ENCODE measurements at regions not wholly inside any gene's neighbourhood (a gene's known extent, or its start where the extent isn't known, plus 50 kb on each side); places are given as distances from the start of the nearest gene placed in this dataset.
"Not testable (repeated sequence)": the region's sequence is repeated elsewhere in the genome, so short reads cannot be mapped to it uniquely, and the experiment has no call there.

DNA sequence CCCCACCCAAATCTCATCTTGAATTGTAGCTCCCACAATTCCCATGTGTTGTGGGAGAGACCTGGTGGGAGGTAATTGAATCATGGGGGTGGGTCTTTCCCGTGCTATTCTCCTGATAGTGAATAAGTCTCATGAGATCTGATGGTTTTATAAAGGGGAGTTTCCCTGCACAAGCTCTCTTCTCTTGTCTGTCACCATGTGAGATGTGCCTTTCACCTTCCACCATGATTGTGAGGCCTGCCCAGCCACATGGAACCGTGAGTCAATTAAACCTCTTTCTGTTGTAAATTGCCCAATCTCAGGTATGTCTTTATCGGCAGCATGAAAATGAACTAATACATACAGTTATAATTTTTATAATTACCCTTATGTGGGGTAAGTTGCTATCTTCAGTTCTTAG, 952.3 kb upstream of the PCDH20 start:
- DNase-seq, result not testable (repeated sequence)

DNA sequence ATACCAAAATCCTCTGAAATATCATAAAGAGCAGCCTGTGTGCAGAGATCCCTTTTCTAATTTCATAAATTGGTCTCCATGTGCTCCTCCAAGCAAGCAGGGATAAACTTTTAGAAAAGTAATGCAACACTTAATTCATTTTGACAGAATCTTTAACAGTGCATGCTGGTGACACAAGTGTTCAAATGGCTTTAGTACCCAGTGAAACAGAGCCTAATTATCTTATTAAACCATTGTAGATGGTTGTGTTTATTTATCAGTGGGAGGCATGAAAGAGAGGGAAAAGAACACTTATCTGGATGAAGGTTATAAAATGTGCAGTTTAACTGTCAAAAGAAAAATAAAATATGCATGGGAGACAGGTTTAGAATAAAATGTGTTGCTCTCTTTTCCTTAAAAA, 945.0 kb upstream of the PCDH20 start:
- no peak for DNase-seq

DNA sequence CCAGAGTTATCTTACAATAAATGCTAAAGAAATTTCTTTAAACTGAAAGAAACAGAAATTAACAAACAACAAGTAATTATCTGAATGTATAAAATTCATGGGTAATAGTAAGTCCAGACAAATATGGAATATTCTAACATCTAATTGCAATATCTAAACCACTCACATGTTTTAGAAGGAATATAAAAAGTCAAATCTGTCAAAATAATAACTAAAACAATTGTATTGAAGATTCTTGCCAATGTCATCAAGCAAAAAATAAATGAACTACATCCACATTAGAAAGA, 942.9 kb upstream of the PCDH20 start:
- DNase-seq, result no peak

DNA sequence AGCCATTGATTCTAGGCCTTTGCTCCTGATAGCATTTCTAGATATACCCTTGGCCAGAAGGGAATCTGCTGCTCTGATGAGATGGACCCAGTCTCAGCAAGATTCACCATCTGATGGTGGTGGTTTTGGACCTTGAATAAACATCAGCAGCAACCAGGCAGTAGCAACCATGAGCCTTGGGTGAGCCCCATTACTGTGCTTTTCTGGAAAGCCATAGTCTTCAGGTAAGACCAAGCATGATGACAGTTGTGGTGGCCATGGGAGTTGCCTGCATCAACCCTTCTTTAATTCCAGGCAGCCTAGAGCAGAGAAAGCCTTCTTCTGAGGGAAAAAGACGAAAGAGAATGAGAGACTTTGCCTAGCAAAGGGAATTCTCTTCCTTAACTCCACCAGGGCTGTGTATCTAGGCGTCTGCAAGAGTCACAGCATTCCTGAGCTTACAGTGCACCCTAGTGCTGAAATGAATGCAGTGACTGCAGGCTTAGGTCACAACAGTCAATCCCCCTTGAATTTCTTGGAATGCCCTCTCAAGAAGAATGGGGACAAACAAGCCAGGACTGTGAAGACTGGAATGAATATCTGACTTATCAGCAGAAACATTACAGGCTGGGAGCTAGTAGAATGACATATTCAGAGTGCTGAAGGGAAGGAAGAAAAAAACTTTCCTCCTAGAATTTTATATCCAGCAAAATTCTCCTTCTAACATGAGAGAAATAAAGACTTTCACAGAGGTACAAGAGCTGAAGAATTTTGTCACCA, 942.4 kb upstream of the PCDH20 start:
- DNase-seq, result no peak

DNA sequence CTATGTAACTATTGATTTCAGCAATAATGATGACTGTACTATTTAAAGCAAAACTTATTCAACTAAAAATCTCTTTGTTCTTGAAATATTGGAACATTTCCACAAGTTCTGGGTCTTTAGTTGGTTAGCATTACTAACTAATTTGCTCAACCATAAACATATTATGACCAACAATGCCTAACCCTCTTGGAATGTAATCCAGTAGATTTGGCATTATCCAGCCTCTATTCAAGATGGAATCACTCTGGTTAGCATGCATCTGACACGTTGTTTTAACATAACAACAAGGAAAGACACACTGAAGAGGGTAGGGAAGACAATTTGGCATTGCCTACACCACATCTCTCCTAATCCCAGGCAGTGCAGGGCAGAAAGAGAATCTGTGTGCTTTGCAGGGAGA, 941.3 kb upstream of the PCDH20 start:
- no peak for DNase-seq

DNA sequence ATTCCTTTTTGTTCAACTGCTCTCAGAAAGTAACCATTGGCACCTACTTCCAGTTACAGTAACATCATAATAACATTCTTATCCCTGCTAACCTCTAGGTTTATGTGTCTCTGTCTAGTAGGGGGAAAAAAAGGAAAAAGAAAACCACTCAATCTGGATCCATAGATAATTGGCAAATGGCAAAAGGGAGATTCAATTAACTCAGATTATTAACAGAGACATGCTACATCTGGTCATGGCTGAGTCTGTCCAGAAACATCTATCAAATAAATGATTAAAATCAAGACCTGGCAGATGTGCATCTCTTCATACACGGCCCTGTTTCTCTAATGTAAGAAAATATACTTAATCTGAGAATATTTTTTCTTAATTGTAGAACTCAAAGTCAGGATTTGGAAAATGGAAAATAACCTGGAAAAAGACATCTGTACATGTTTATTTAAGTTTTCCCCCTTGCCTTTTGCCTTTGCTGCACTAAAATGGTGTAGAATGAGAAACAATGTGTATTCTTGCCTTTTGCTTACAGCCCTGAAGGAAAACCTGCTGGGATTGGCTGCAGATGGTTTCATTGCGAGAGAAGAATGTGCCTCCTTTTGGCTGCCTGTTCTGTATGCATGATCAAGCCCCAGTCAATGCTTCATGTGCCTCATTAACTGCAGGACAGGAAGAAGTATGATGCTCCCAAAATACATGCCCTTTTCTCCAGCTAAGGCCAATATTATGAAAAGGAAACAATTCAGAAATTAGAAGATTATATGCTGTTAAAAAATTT, 921.6 kb upstream of the PCDH20 start:
- DNase-seq, result no peak

DNA sequence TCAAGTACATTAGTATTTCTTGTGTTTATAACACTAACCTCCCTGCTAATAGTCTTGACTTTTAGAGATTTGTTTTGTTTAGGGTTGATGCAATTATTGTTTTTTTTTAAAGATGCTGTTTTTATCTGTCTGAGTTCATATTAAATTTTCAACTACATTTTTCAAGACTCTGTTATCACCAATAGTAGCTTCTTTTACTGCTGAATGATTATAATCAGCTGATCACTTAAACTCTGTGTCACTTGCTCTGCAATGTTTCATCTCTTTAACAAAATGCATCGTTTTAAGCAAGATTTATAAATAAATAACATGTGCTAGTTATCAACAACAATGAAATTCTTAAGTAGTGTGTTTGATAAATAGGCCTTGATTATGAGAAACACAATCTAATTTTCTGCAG, 920.9 kb upstream of the PCDH20 start:
- DNase-seq, result no peak

DNA sequence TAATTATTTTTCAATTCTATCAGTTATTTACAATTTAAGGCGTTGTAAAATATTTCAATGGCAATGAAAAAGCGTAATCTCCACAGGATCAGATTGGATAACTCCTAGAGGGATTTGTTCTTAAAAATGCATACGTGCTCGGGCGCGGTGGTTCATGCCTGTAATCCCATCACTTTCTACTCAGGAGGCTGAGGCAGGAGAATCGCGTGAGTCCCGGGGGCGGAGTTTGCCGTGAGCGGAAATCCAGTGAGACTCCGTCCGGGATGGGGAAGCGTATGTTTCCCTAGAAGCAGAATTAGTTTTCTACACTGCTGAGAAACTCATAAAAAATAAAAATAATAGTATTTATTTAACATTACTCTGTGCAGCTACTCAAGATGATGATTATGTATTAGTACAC, 917.8 kb upstream of the PCDH20 start:
- no peak for DNase-seq

DNA sequence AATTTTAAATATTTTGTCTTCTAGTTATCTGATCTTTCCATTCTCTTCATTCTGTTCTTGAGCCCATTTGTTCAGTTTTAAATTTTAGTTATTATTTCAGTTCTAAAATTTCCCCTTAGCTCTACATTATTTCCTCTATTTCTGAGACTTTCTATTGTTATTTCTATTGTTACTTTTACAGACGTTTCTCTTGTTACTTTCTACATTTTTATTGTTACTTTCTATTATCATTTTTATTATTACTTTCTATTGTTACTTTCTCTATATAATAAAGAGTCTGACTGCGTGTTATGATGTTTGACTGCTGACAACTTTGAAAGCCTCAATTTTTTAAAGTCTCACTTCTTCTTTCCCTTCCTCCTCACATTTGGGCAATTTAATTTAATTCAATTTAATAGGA, 915.7 kb upstream of the PCDH20 start:
- DNase-seq, result no peak

DNA sequence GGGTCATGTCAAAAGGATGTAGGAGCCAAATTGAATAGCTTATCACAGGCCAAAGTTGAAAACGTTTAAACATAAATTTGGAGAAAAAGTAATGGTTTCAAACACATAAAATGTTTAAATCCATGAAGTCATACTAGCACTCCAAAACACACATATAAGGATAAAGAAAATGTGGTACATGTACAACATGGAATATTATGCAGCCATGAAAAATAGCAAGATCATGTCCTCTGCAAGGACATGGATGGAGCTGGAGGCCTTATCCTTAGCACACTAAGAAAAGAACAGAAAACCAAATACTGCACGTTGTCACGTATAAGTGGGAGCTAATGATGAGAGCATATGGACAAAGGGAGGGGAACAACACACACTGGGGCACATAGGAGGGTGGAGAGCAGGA, 911.7 kb upstream of the PCDH20 start:
- no peak for DNase-seq

DNA sequence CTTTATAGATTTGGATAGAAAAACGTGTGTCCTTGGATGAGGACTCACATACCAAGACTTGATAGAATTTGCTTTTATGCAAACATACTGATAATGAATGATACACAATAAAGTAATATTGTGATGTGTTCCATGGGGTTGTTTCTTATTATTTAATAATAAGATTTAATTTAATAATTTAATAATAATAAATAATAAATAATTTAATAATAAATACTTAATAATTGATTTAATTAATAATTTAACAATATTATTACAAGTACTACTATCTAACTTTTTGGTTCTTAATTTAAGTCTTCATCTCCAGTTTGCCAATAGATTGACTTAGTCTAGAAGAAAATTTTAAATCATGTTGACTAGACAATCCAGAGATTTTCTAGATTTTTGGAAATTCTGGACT, 909.2 kb upstream of the PCDH20 start:
- DNase-seq, result no peak

DNA sequence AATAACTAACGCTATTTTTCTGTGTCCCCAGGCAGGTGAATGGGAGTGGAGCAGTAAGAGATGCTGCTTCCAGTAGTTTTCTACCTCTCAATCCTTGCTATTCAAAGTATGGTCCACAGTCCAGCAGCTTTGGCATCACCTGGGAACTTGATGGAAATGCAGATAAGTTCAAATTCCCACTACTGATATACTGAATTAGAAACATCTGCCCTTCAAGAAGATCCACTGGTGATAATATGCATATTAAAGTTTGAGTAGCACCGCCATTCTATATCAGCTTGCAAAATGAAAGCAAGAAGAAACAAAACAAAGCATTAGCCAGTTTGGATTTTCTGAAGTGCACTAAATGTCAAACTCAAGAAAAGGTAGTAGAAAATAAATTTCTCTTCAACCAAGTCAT, 906.2 kb upstream of the PCDH20 start:
- DNase-seq, result no peak

DNA sequence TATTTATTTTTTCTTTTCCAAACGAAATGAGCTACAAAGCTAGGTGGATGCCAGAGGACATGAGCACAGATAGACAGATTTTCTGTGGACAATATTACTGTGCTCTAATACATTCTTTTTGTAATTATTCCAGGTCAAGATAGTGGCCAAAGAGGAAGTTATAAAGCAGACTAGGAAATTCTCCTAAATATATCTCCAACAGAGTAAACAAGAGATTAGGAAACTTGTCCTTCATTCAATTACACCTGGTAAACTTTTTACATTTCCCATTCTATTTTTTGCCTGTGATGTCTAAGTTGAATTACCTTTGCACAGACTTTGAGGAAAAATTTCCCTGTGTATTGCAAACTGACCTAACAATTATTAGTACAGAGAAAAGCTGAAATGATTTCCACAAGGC, 905.5 kb upstream of the PCDH20 start:
- DNase-seq, result no peak

DNA sequence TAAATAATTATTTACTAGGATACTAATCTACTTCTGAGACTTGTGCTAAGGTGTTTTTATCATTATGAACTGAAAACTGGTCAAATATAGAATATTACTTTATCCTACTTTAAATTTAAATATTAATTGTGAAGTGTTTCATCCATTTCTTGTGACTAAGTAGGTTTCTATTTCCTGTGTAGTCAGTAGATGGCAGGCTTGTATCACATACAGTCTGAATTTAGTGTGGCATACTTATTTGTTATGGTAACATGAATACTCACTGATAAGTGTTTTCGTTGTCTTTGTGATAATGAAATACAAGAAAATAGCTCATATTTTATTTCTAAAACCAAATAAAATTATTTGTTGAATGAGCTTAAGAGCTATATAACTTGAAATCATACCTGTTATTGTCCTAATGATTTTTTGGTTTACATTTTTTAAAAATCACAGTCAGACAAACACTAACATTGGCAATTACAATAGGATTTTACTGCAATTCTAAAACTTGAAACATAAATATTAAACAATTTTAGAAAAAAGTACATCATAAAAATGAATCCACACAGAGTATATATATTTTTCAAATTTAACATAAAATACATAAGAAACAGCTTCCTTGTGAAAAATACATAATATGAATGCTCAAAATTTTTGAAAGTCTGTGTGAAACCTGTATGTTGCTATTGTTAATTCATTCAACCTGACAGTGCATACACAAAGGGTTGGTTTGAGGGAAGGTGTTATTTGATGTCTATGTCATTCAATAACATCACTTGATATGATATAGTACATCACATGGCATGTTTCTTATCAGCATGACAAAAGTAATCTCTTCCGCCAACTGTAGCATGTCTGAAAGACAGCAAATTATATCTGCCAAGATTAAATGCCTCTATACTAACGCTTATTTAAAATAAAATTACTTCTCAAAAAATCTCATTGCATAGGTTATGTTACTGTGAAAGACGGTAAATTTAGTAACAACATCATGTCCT, 904.8 kb upstream of the PCDH20 start:
- no peak for DNase-seq

DNA sequence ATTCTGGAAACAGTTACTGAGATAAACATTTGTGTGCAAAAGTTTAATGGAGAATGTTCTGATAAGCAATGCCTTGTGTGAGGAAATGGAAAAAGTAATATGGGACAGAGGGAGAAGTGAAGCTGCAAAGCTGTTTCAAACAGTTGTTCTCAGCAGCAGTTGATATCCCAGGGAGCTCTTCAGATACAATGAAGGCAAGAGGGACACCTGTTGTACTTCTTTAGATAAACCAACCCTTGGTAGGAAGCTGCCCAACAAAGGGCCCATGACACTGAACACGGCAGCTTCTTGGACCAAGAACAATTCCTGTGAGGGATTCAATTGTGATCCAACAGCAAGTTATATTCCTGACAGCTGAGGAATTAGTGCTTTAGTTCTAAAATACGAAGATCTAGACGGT, 894.3 kb upstream of the PCDH20 start:
- DNase-seq, result no peak

DNA sequence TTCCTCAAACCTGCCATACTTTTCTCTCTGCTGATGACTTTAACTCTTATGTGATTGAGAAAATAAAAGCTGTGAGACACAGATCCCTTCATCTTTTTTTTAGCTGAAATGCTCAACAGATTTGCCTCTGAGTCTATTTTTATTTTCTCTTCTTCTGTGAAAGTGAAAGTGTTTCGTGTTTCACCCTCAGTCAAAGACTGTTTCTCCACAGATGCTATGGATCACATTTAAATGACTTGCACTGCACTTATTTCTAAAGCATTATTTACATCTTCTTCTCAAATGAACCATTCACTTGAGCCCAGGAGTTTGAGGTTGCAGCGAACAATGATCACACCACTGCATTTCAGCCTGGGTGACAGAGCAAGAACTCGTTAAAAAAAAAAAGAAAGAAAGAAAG, 890.1 kb upstream of the PCDH20 start:
- no peak for DNase-seq

DNA sequence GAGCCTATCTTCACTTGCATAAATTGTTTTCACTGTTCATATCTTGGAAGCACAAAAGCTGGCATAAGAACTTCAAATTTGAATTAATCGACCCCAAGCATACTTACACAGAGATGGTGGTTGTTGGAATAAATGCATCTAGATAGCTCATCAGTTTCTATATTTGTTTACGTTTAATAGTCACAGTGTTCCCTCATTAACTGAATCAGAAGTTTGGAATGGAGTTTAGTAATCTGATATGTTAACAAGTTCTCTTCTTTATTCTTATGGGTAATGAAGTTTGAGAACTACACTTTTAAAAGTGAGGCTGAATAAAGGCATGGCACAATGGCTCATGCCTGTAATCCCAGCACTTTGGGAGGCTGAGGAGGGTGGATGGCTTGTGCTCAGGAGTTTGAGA, 886.7 kb upstream of the PCDH20 start:
- no peak for DNase-seq

DNA sequence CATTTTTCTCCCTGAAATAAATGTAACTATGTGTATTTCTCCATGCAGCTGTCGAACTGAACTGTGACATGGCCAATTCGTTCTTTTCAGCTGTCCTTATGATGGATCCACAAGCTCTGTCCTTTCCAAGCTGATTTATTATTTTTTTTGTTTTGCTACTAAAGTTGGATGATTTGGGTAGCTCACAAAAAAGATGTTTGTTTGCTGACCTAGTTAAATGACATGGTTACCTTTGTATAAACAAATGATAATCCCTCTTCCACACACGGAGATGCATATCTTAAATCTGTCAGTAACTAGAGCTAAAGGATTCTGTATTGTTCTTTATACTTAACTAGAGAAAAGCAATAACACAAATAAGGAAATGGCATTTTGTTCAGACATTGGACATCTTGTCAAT, 884.3 kb upstream of the PCDH20 start:
- no peak for DNase-seq

DNA sequence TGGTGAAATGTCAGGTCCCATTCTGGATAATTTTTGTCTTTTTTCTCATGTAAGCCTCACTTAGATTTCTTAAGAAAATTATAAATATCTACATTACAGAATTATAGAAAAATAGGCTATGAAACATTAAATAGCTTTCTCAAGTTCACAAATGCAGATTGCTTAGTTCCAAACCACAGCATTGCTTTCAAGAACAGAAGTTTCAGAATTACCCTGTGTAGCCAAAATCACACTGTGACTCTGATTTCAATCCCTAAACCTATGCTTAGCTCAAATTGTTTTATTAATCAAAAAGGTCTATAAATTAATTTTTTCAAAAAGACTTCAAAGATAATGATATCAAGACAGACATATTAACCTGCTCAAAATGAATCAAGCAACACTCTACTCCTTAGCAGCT, 881.2 kb upstream of the PCDH20 start:
- no peak for DNase-seq

DNA sequence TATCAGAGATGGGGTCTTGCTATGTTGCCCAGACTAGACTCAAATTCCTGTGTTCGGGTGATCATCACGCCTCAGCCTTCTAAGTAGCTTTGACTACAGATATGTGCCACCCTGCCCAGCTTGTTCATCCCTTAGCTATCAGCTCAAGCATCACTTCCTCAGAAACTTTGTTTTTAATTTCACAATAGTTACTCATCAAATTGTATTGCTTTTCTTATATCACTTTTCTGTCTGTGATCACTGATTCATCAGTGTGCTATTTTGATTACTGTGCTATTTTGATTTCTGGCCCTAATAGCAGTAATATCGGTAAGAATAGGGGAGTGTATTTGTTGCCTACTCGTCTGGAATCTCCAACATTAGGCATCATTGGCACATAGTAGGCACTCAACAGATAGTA, 878.6 kb upstream of the PCDH20 start:
- no peak for DNase-seq

DNA sequence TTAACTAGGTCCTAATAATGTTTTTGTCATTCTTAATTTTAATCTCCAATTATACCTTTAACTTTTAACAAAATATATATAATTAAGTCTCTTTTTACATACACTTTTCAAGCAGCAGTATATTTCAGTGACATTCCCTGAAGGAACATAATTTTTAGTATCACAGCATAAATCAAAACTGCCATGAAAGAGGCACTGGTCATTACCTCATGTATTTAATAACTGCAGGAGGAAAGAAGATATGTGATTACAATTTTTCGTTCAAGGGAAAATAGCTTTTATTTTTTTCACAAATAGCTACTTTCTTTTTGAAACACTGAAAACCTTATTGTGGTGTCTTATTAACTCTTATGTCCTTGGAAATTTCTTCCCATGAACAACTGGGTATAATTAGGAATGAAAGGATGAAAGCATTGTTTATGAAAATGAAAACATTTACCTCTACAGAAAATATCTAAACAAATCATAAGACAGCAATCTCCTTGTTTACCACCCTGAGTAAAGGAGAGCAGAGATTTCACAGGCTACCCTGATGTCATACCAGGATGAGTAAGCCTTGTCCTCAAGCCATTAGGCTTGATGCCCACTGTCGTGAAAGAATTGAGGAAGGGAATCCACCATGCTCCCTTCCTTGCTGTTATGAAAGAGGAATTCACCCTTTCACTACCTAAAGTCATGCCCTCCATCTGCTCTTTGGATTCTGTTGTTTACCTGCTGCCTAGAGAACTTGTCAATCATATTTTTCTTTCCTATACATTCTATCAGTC, 877.2 kb upstream of the PCDH20 start:
- DNase-seq, result no peak

DNA sequence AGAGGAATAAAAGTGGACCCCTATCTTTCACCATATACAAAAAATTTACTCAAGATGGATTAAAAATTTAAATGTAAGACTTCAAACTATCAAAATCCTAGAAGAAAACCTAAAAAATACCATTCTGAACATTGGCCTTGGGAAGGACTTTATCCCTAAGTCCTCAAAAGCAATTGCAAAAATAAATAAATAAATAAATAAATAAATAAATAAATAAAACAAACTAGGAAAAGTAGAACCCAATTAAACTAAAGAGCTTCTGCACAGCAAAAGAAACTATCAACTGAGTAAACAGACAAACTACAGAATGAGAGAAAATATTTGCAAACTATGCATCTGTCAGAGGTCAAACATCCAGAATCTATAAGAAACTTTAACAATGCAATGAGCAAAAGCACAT, 874.9 kb upstream of the PCDH20 start:
- DNase-seq, result no peak

DNA sequence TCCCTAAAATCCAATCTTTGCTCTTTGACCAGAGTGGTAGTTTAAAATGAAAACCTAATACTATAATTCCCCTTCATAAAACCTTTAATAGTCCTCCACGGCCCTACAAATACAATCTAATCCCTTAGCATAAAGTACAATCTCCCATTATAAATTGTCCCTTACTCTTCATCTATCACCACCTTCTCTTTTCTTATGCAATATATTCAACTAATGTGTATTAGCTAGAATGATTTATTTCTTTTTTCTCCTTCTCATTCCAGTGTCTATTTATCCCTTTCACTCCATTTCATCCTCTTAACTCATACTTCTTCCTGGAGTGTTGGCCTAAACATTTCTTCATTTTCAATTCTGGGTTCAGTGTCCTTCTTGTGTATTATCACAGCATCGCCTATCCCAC, 872.1 kb upstream of the PCDH20 start:
- no peak for DNase-seq

All from activated CD8-positive, alpha-beta memory T cell treated with anti-CD3 and anti-CD28 coated beads, Interleukin-2, amount 50 U/mL, for 4 hours (primary cell).